Loucy (cell line): ENCODE measurements at regions not wholly inside any gene's neighbourhood (a gene's known extent, or its start where the extent isn't known, plus 50 kb on each side); places are given as distances from the start of the nearest gene placed in this dataset.

Experiments used
- H2AFZ ChIP-seq: fragments of 200-600 bp; sonication (generic); 2 replicates; pipeline ENCODE4 v1.6.0; 2016; ENCODE audit warnings: antibody characterized with exemption, mild to moderate bottlenecking, low read length, moderate library complexity
- H3F3A ChIP-seq: fragments of 200-600 bp; 2 replicates; pipeline ENCODE4 v1.6.0; 2016; ENCODE audit warnings: antibody characterized with exemption, low read depth, mild to moderate bottlenecking
- H3K27me3 ChIP-seq: fragments of 200-600 bp; sonication (generic); 2 replicates; pipeline ENCODE4 v1.6.1; 2014; ENCODE audit warnings: low read length, mild to moderate bottlenecking; ENCODE audit not compliant: insufficient read depth, poor library complexity, severe bottlenecking
- H3K36me3 ChIP-seq: fragments of 200-600 bp; sonication (generic); 2 replicates; pipeline ENCODE4 v1.6.1; 2016; ENCODE audit warnings: low read length; ENCODE audit not compliant: insufficient read depth
- H3K4me1 ChIP-seq: fragments of 200-600 bp; sonication (generic); 2 replicates; pipeline ENCODE4 v1.5.1; 2014; ENCODE audit warnings: low read length, mild to moderate bottlenecking; ENCODE audit not compliant: insufficient read depth, poor library complexity, severe bottlenecking
- H3K4me2 ChIP-seq: fragments of 200-600 bp; sonication (generic); 2 replicates; pipeline ENCODE4 v1.6.0; 2014; ENCODE audit warnings: antibody characterized with exemption, low read length, low read depth, mild to moderate bottlenecking; ENCODE audit not compliant: poor library complexity, severe bottlenecking
- H3K4me3 ChIP-seq: fragments of 200-600 bp; sonication (generic); 2 replicates; pipeline ENCODE4 v1.5.1; 2014; ENCODE audit warnings: low read length, mild to moderate bottlenecking, mixed read lengths; ENCODE audit not compliant: poor library complexity, severe bottlenecking
- H3K79me2 ChIP-seq: fragments of 200-600 bp; sonication (generic); 2 replicates; pipeline ENCODE4 v1.6.1; 2014; ENCODE audit warnings: low read length; ENCODE audit not compliant: insufficient read depth
- H3K9ac ChIP-seq: fragments of 200-600 bp; sonication (generic); 2 replicates; pipeline ENCODE4 v1.6.0; 2014; ENCODE audit warnings: mild to moderate bottlenecking, low read depth, low read length, moderate library complexity; ENCODE audit not compliant: poor library complexity, severe bottlenecking
- H3K9me2 ChIP-seq: fragments of 200-600 bp; sonication (generic); replicated peaks from 2 replicates; pipeline ENCODE4 v1.6.1; 2016; ENCODE audit warnings: low read depth, low read length, mixed read lengths
- H3K9me3 ChIP-seq: fragments of 200-600 bp; sonication (generic); 2 replicates; pipeline ENCODE4 v1.6.1; 2014; ENCODE audit warnings: mild to moderate bottlenecking, antibody characterized with exemption, low read length, low read depth; ENCODE audit not compliant: insufficient read depth
- H4K20me1 ChIP-seq: fragments of 200-600 bp; sonication (generic); 2 replicates; pipeline ENCODE4 v1.6.0; 2014; ENCODE audit warnings: antibody characterized with exemption, low read length, mild to moderate bottlenecking; ENCODE audit not compliant: insufficient read depth, poor library complexity, severe bottlenecking
- CTCF ChIP-seq: fragments of 200-600 bp; sonication (generic); conservative IDR thresholded peaks from 2 replicates; pipeline ENCODE4 v1.5.1; 2014; ENCODE audit warnings: mild to moderate bottlenecking, antibody characterized with exemption, low read length
- EZH2phosphoT487 ChIP-seq: fragments of 200-600 bp; IDR thresholded peaks from 2 replicates; pipeline ENCODE4 v1.6.1; 2018; ENCODE audit warnings: antibody characterized with exemption, mild to moderate bottlenecking, moderate library complexity, borderline replicate concordance

- Histone ChIP-seq H3K9me2 (0 out of 2 replicates have a peak, but pooled peaks cover 3% of the 10 kb centered on the region), H3K79me2 (no peaks in the 10 kb centered on the region), H2AFZ (no peak overlapping the region), H4K20me1 (no peaks in the 10 kb centered on the region), H3K9ac (no peak overlapping the region), H3K4me3 (no peak overlapping the region), H3F3A (no peaks in the 10 kb centered on the region), H3K27me3 (no peaks in the 10 kb centered on the region), H3K9me3 (no peaks in the 10 kb centered on the region), H3K36me3 (no peaks in the 10 kb centered on the region), H3K4me1 (no peaks in the 10 kb centered on the region), H3K4me2 (no peak overlapping the region)
- TF ChIP-seq EZH2phosphoT487 (no peak), CTCF (no peak)
Observed at GRCh38 chr6:139860203-139860602, 485.8 kb upstream of the CITED2 start.

GRCh38 chr6:139858429-139858828 lies 484.0 kb upstream of the CITED2 start:
- H3K9ac ChIP-seq, result no peak overlapping the region
- H4K20me1 ChIP-seq, result no peaks in the 10 kb centered on the region
- no peaks in the 10 kb centered on the region for H3K27me3 ChIP-seq
- no peak overlapping the region for H2AFZ ChIP-seq
- H3K9me3 ChIP-seq, result no peaks in the 10 kb centered on the region
- TF ChIP-seq CTCF (no peak), EZH2phosphoT487 (no peak)
- H3F3A ChIP-seq, result no peaks in the 10 kb centered on the region
- no peak overlapping the region for H3K4me3 ChIP-seq
- no peaks in the 10 kb centered on the region for H3K79me2 ChIP-seq
- no peaks in the 10 kb centered on the region for H3K36me3 ChIP-seq
- no peak overlapping the region for H3K4me2 ChIP-seq
- H3K4me1 ChIP-seq, result no peaks in the 10 kb centered on the region
- 0 out of 2 replicates have a peak, but pooled peaks cover 3% of the 10 kb centered on the region for H3K9me2 ChIP-seq

- Histone ChIP-seq H3K27me3 (no peaks in the 10 kb centered on the region), H3K4me3 (no peak overlapping the region), H2AFZ (no peak overlapping the region)
Observed at GRCh38 chr6:139857143-139857542, 482.7 kb upstream of the CITED2 start.

More at GRCh38 chr6:139857143-139857542, 482.7 kb upstream of the CITED2 start:
- Histone ChIP-seq H3K9ac (no peak overlapping the region), H3K79me2 (no peaks in the 10 kb centered on the region), H3K4me1 (no peaks in the 10 kb centered on the region), H3K9me3 (no peaks in the 10 kb centered on the region), H3K9me2 (0 out of 2 replicates have a peak, but pooled peaks cover 3% of the 10 kb centered on the region), H3K4me2 (no peak overlapping the region), H4K20me1 (no peaks in the 10 kb centered on the region), H3K36me3 (no peaks in the 10 kb centered on the region), H3F3A (no peaks in the 10 kb centered on the region)
- TF ChIP-seq EZH2phosphoT487 (no peak), CTCF (no peak)
